HepG2 (cell line): ENCODE measurements at regions not wholly inside any gene's neighbourhood (a gene's known extent, or its start where the extent isn't known, plus 50 kb on each side); places are given as distances from the start of the nearest gene placed in this dataset.

Experiments
- ATAC-seq: fragments of 200-7000 bp; cut with Tn5 transposase; 3 replicates; pipeline ENCODE4 v1.9.1; 2020; ENCODE audit warnings: mild to moderate bottlenecking, moderate library complexity
- BruUV-seq: library from RNA; stranded (reverse); fragments of 400-500 nt; replicated peaks from 2 replicates; lab custom pipeline; 2021; lab: Mats Ljungman, UMichigan
- CTCF ChIA-PET: fragments of 300-600 bp; formaldehyde crosslinking; extraction: SDS; loops from one replicate; lab custom pipeline; 2021; ENCODE audit warnings: low total read pairs, inconsistent platforms, low intra/inter-chr PET ratio; lab: Yijun Ruan, JAX
- POLR2A ChIA-PET: fragments of 350-600 bp; sonication (Branson Sonifier 250); formaldehyde crosslinking; loops from one replicate; lab custom pipeline; 2020; ENCODE audit warnings: antibody characterized with exemption, inconsistent platforms; lab: Yijun Ruan, JAX
- DNase-seq: peaks from one replicate; pipeline ENCODE4 v3.0.0-alpha.2; 2015; ENCODE audit warnings: low spot score
- FAIRE-seq: peaks from 3 replicates; lab custom pipeline; 2011; peaks lifted over from hg19 to GRCh38; lab: Jason Lieb, UNC
- H2AFZ ChIP-seq: one replicate; pipeline ENCODE4 v1.6.1; 2011; ENCODE audit warnings: low read length, inconsistent platforms
- H3K27ac ChIP-seq: fragments of 300-600 bp; 3 replicates; pipeline ENCODE4 v1.8.0; 2011; ENCODE audit warnings: mixed run types, mild to moderate bottlenecking, mixed read lengths, low read length, inconsistent platforms; ENCODE audit not compliant: insufficient read depth; ENCODE audit errors: extremely low read length
- H3K27me3 ChIP-seq, 2 experiments: fragments of 200-600 bp in 1 of 2; 2 replicates in 1 of 2; 3 replicates in 1 of 2; pipeline versions ENCODE4 v1.6.0 to v1.8.0; 2011; ENCODE audit warnings: low read length in 2 of 2, mild to moderate bottlenecking in 2 of 2, moderate library complexity in 2 of 2, inconsistent platforms in 1 of 2; ENCODE audit not compliant: insufficient read depth in 2 of 2, control insufficient read depth in 1 of 2
- H3K36me3 ChIP-seq, 2 experiments: fragments of 200-600 bp in 1 of 2; replicated peaks in 1 of 2; 2 replicates in 1 of 2; 3 replicates in 1 of 2; pipeline versions ENCODE4 v1.5.1 to v1.8.0; 2011; ENCODE audit warnings: low read length in 2 of 2, inconsistent platforms in 1 of 2; ENCODE audit not compliant: insufficient read depth in 2 of 2, control insufficient read depth in 1 of 2
- H3K4me1 ChIP-seq: 2 replicates; pipeline ENCODE4 v1.5.1; 2012; ENCODE audit warnings: low read length, inconsistent platforms; ENCODE audit not compliant: insufficient read depth
- H3K4me2 ChIP-seq: 2 replicates; pipeline ENCODE4 v1.6.0; 2011; ENCODE audit warnings: low read depth, low read length, inconsistent platforms
- H3K4me3 ChIP-seq, 3 experiments: fragments of 200-600 bp in 1 of 3; sonication (generic), shearing (Covaris generic) in 1 of 3; replicated peaks in 1 of 3; 2 replicates each; pipeline ENCODE4 v1.5.1; 2011 to 2016; ENCODE audit warnings: low read length in 3 of 3, inconsistent platforms in 2 of 3, low read depth in 2 of 3, mild to moderate bottlenecking in 2 of 3, control low read depth in 1 of 3, mixed read lengths in 1 of 3; ENCODE audit not compliant: insufficient read depth in 1 of 3
- H3K79me2 ChIP-seq: one replicate; pipeline ENCODE4 v1.6.1; 2011; ENCODE audit warnings: low read length, inconsistent platforms; ENCODE audit not compliant: insufficient read depth
- H3K9ac ChIP-seq: 2 replicates; pipeline ENCODE4 v1.6.0; 2011; ENCODE audit warnings: mild to moderate bottlenecking, low read depth, low read length, inconsistent platforms; ENCODE audit not compliant: insufficient read depth
- H3K9me3 ChIP-seq: 2 replicates; pipeline ENCODE4 v1.5.1; 2012; ENCODE audit warnings: mild to moderate bottlenecking, low read length
- H4K20me1 ChIP-seq: 2 replicates; pipeline ENCODE4 v1.6.0; 2011; ENCODE audit warnings: inconsistent platforms, mild to moderate bottlenecking, low read length, moderate library complexity; ENCODE audit not compliant: insufficient read depth
- GTF2F1 ChIP-seq: fragments of 150-350 bp; IDR thresholded peaks from 2 replicates; pipeline ENCODE4 v1.6.1; 2014; ENCODE audit warnings: low read length
- HOXA7 ChIP-seq: sonication (generic); formaldehyde crosslinking; IDR thresholded peaks from 2 replicates; pipeline ENCODE4 v1.8.1; 2022; ENCODE audit warnings: mild to moderate bottlenecking, missing genetic modification reagents, moderate library complexity
- MIER2 ChIP-seq: IDR thresholded peaks from 2 replicates; pipeline ENCODE4 v1.6.1; 2016; ENCODE audit warnings: missing biosample characterization, missing genetic modification reagents
- NR2C2 ChIP-seq: sonication (generic); formaldehyde crosslinking; IDR thresholded peaks from 2 replicates; pipeline ENCODE4 v1.4.0; 2020; ENCODE audit warnings: missing genetic modification reagents, mild to moderate bottlenecking, moderate library complexity, borderline replicate concordance
- POLR2AphosphoS2 ChIP-seq: IDR thresholded peaks from 2 replicates; pipeline ENCODE4 v1.6.1; 2011; ENCODE audit warnings: low read depth, low read length, improper control_type of control experiment
- REL ChIP-seq: sonication (generic); formaldehyde crosslinking; conservative IDR thresholded peaks from 2 replicates; pipeline ENCODE4 v1.8.0; 2022; ENCODE audit warnings: mild to moderate bottlenecking, missing genetic modification reagents, moderate library complexity
- ZFP1 ChIP-seq: IDR thresholded peaks from 2 replicates; pipeline ENCODE4 v1.6.1; 2016
- ZNF256 ChIP-seq: sonication (generic); formaldehyde crosslinking; conservative IDR thresholded peaks from 2 replicates; pipeline ENCODE4 v1.4.0; 2020; ENCODE audit warnings: missing genetic modification reagents
- ZNF709 ChIP-seq: sonication (generic); formaldehyde crosslinking; IDR thresholded peaks from 2 replicates; pipeline ENCODE4 v1.5.0; 2020; ENCODE audit warnings: mild to moderate bottlenecking, missing genetic modification reagents
- ZNF841 ChIP-seq: sonication (generic); formaldehyde crosslinking; IDR thresholded peaks from 2 replicates; pipeline ENCODE4 v1.8.1; 2023; ENCODE audit warnings: missing genetic modification reagents, borderline replicate concordance
- WGBS: methylation state at CpG from one replicate; pipeline ENCODE4 v1.1.6; 2017; ENCODE audit warnings: low lambda C conversion rate; 5-methylcytosine and 5-hydroxymethylcytosine counted together
- in situ Hi-C: cut with HindIII; loops from 2 replicates; pipeline ENCODE4 v1.10.0; 2017; ENCODE audit warnings: low pct_unique_long_range_greater_than_20kb; ENCODE audit not compliant: extremely low pct_ligation_motif_present
- intact Hi-C: fragments of 100-400 bp; cut with micrococcal nuclease; formaldehyde crosslinking; loops from one replicate; pipeline ENCODE4 v1.10.0; 2022; ENCODE audit not compliant: unreplicated experiment
- TF ChIP-seq, protein P1 (sequence below): sonication (generic); formaldehyde crosslinking; IDR thresholded peaks from 2 replicates; pipeline ENCODE4 v1.8.1; 2023; ENCODE audit warnings: mild to moderate bottlenecking, missing genetic modification reagents
- TF ChIP-seq, protein P2 (sequence below): fragments of 450-650 bp; IDR thresholded peaks from 2 replicates; pipeline ENCODE4 v1.6.1; 2017

DNA sequence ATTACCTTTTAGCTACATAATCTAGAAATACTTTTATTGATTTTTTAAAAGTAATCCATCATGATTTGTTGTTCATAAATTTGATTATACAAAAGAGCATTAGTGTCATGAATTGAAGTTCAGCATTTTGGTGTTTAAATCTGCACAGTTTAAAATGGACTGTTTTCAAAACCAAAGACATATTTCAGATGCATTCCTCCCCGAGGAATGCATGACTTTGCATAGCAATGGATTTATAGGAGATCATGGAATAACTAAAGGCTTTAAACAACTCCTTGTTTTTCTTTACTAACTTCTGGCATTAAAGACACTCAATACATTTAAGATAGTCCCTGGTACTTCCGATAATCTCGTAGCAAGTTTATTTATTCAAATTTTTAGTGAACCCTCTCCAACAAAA lies 863.1 kb upstream of the TMPRSS15 start:
- H3K9ac ChIP-seq, result no peak overlapping the region
- CTCF ChIA-PET, result no interaction called here
- FAIRE-seq, result no peak

More for the DNA sequence above, 863.1 kb upstream of the TMPRSS15 start:
- ATAC-seq, result no peak
- Histone ChIP-seq H3K9me3 (peaks cover 80% of the 10 kb centered on the region), H3K36me3 (no peaks in the 10 kb centered on the region), H3K27ac (no peak overlapping the region), H3K79me2 (no peaks in the 10 kb centered on the region), H4K20me1 (no peaks in the 10 kb centered on the region), H3K27me3 (no peaks in the 10 kb centered on the region), H2AFZ (no peak overlapping the region), H3K4me1 (no peaks in the 10 kb centered on the region), H3K4me2 (no peak overlapping the region), H3K4me3 (no peak overlapping the region)
- POLR2A ChIA-PET, result no interaction called here
- WGBS, result 2% methylated on average over 3 of the region's 3 CpGs
- TF ChIP-seq ZNF841 (CRISPR knock-in tag) (no peak), ZNF256 (CRISPR knock-in tag) (no peak), ZNF709 (CRISPR knock-in tag) (no peak), GTF2F1 (no peak), POLR2AphosphoS2 (no peak), REL (CRISPR knock-in tag) (no peak), MIER2 (CRISPR knock-in tag) (no peak), ZFP1 (CRISPR knock-in tag) (no peak), HOXA7 (CRISPR knock-in tag) (no peak), NR2C2 (CRISPR knock-in tag) (no peak)
- TF ChIP-seq, protein P1, sequence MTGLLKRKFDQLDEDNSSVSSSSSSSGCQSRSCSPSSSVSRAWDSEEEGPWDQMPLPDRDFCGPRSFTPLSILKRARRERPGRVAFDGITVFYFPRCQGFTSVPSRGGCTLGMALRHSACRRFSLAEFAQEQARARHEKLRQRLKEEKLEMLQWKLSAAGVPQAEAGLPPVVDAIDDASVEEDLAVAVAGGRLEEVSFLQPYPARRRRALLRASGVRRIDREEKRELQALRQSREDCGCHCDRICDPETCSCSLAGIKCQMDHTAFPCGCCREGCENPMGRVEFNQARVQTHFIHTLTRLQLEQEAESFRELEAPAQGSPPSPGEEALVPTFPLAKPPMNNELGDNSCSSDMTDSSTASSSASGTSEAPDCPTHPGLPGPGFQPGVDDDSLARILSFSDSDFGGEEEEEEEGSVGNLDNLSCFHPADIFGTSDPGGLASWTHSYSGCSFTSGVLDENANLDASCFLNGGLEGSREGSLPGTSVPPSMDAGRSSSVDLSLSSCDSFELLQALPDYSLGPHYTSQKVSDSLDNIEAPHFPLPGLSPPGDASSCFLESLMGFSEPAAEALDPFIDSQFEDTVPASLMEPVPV (CRISPR knock-in tag), result no peak
- TF ChIP-seq, protein P2, sequence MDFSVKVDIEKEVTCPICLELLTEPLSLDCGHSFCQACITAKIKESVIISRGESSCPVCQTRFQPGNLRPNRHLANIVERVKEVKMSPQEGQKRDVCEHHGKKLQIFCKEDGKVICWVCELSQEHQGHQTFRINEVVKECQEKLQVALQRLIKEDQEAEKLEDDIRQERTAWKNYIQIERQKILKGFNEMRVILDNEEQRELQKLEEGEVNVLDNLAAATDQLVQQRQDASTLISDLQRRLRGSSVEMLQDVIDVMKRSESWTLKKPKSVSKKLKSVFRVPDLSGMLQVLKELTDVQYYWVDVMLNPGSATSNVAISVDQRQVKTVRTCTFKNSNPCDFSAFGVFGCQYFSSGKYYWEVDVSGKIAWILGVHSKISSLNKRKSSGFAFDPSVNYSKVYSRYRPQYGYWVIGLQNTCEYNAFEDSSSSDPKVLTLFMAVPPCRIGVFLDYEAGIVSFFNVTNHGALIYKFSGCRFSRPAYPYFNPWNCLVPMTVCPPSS, result no peak
- in situ Hi-C loops (no loop called here), intact Hi-C loops (no loop called here)
- no TSS peak for BruUV-seq
- DNase-seq, result no peak
